HepG2 (cell line): ENCODE measurements at regions not wholly inside any gene's neighbourhood (a gene's known extent, or its start where the extent isn't known, plus 50 kb on each side); places are given as distances from the start of the nearest gene placed in this dataset.

Source experiments
- ATAC-seq: fragments of 200-7000 bp; cut with Tn5 transposase; 3 replicates; pipeline ENCODE4 v1.9.1; 2020; ENCODE audit warnings: mild to moderate bottlenecking, moderate library complexity
- BruUV-seq: library from RNA; stranded (reverse); fragments of 400-500 nt; replicated peaks from 2 replicates; lab custom pipeline; 2021; lab: Mats Ljungman, UMichigan
- CTCF ChIA-PET: fragments of 300-600 bp; formaldehyde crosslinking; extraction: SDS; loops from one replicate; lab custom pipeline; 2021; ENCODE audit warnings: low total read pairs, inconsistent platforms, low intra/inter-chr PET ratio; lab: Yijun Ruan, JAX
- POLR2A ChIA-PET: fragments of 350-600 bp; sonication (Branson Sonifier 250); formaldehyde crosslinking; loops from one replicate; lab custom pipeline; 2020; ENCODE audit warnings: antibody characterized with exemption, inconsistent platforms; lab: Yijun Ruan, JAX
- DNase-seq: peaks from one replicate; pipeline ENCODE4 v3.0.0-alpha.2; 2015; ENCODE audit warnings: low spot score
- FAIRE-seq: peaks from 3 replicates; lab custom pipeline; 2011; peaks lifted over from hg19 to GRCh38; lab: Jason Lieb, UNC
- H2AFZ ChIP-seq: one replicate; pipeline ENCODE4 v1.6.1; 2011; ENCODE audit warnings: low read length, inconsistent platforms
- H3K27ac ChIP-seq: fragments of 300-600 bp; 3 replicates; pipeline ENCODE4 v1.8.0; 2011; ENCODE audit warnings: mixed run types, mild to moderate bottlenecking, mixed read lengths, low read length, inconsistent platforms; ENCODE audit not compliant: insufficient read depth; ENCODE audit errors: extremely low read length
- H3K27me3 ChIP-seq, 2 experiments: fragments of 200-600 bp in 1 of 2; 2 replicates in 1 of 2; 3 replicates in 1 of 2; pipeline versions ENCODE4 v1.6.0 to v1.8.0; 2011; ENCODE audit warnings: low read length in 2 of 2, mild to moderate bottlenecking in 2 of 2, moderate library complexity in 2 of 2, inconsistent platforms in 1 of 2; ENCODE audit not compliant: insufficient read depth in 2 of 2, control insufficient read depth in 1 of 2
- H3K36me3 ChIP-seq, 2 experiments: fragments of 200-600 bp in 1 of 2; replicated peaks in 1 of 2; 2 replicates in 1 of 2; 3 replicates in 1 of 2; pipeline versions ENCODE4 v1.5.1 to v1.8.0; 2011; ENCODE audit warnings: low read length in 2 of 2, inconsistent platforms in 1 of 2; ENCODE audit not compliant: insufficient read depth in 2 of 2, control insufficient read depth in 1 of 2
- H3K4me1 ChIP-seq: 2 replicates; pipeline ENCODE4 v1.5.1; 2012; ENCODE audit warnings: low read length, inconsistent platforms; ENCODE audit not compliant: insufficient read depth
- H3K4me2 ChIP-seq: 2 replicates; pipeline ENCODE4 v1.6.0; 2011; ENCODE audit warnings: low read depth, low read length, inconsistent platforms
- H3K4me3 ChIP-seq, 3 experiments: fragments of 200-600 bp in 1 of 3; sonication (generic), shearing (Covaris generic) in 1 of 3; replicated peaks in 1 of 3; 2 replicates each; pipeline ENCODE4 v1.5.1; 2011 to 2016; ENCODE audit warnings: low read length in 3 of 3, inconsistent platforms in 2 of 3, low read depth in 2 of 3, mild to moderate bottlenecking in 2 of 3, control low read depth in 1 of 3, mixed read lengths in 1 of 3; ENCODE audit not compliant: insufficient read depth in 1 of 3
- H3K79me2 ChIP-seq: one replicate; pipeline ENCODE4 v1.6.1; 2011; ENCODE audit warnings: low read length, inconsistent platforms; ENCODE audit not compliant: insufficient read depth
- H3K9ac ChIP-seq: 2 replicates; pipeline ENCODE4 v1.6.0; 2011; ENCODE audit warnings: mild to moderate bottlenecking, low read depth, low read length, inconsistent platforms; ENCODE audit not compliant: insufficient read depth
- H3K9me3 ChIP-seq: 2 replicates; pipeline ENCODE4 v1.5.1; 2012; ENCODE audit warnings: mild to moderate bottlenecking, low read length
- H4K20me1 ChIP-seq: 2 replicates; pipeline ENCODE4 v1.6.0; 2011; ENCODE audit warnings: inconsistent platforms, mild to moderate bottlenecking, low read length, moderate library complexity; ENCODE audit not compliant: insufficient read depth
- CSRNP1 ChIP-seq: sonication (generic); formaldehyde crosslinking; IDR thresholded peaks from 2 replicates; pipeline ENCODE4 v1.8.1; 2023; ENCODE audit warnings: mild to moderate bottlenecking, missing genetic modification reagents
- JUN ChIP-seq: sonication (generic); formaldehyde crosslinking; IDR thresholded peaks from 2 replicates; pipeline ENCODE4 v1.4.0; 2020; ENCODE audit warnings: mild to moderate bottlenecking, missing genetic modification reagents
- MAFF ChIP-seq: IDR thresholded peaks from 2 replicates; pipeline ENCODE4 v1.6.1; 2011; ENCODE audit warnings: low read depth, low read length, improper control_type of control experiment
- MAFK ChIP-seq, 2 experiments: IDR thresholded peaks in 1 of 2; conservative IDR thresholded peaks in 1 of 2; 2 replicates each; pipeline ENCODE4 v1.6.1; 2011; ENCODE audit warnings: improper control_type of control experiment in 2 of 2, low read length in 2 of 2
- NCOA5 ChIP-seq: sonication (generic); formaldehyde crosslinking; IDR thresholded peaks from 2 replicates; pipeline ENCODE4 v1.4.0; 2020; ENCODE audit warnings: missing genetic modification reagents
- PCBP2 ChIP-seq: fragments of 200-400 bp; formaldehyde crosslinking; optimal IDR thresholded peaks from 2 replicates; pipeline ENCODE3; 2018; ENCODE audit warnings: low read length, low read depth; ENCODE audit not compliant: poor library complexity, severe bottlenecking
- PHF5A ChIP-seq: IDR thresholded peaks from one replicate; pipeline ENCODE4 v1.6.1; 2018; ENCODE audit warnings: low read depth, missing genetic modification reagents; ENCODE audit not compliant: unreplicated experiment
- ZNF121 ChIP-seq: sonication (generic); formaldehyde crosslinking; IDR thresholded peaks from 2 replicates; pipeline ENCODE4 v1.5.0; 2020; ENCODE audit warnings: mild to moderate bottlenecking, missing genetic modification reagents
- ZNF850 ChIP-seq: sonication (generic); formaldehyde crosslinking; conservative IDR thresholded peaks from 2 replicates; pipeline ENCODE4 v1.9.0; 2021; ENCODE audit warnings: mild to moderate bottlenecking, missing genetic modification reagents
- WGBS: methylation state at CpG from one replicate; pipeline ENCODE4 v1.1.6; 2017; ENCODE audit warnings: low lambda C conversion rate; 5-methylcytosine and 5-hydroxymethylcytosine counted together
- in situ Hi-C: cut with HindIII; loops from 2 replicates; pipeline ENCODE4 v1.10.0; 2017; ENCODE audit warnings: low pct_unique_long_range_greater_than_20kb; ENCODE audit not compliant: extremely low pct_ligation_motif_present
- intact Hi-C: fragments of 100-400 bp; cut with micrococcal nuclease; formaldehyde crosslinking; loops from one replicate; pipeline ENCODE4 v1.10.0; 2022; ENCODE audit not compliant: unreplicated experiment

GRCh38 chr3:73321286-73321999 lies 260.0 kb downstream of the EBLN2 start:
- intact Hi-C loops = no loop called here
- H3K4me2 ChIP-seq = no peak overlapping the region
- H3K79me2 ChIP-seq = no peaks in the 10 kb centered on the region
- no peaks in the 10 kb centered on the region for H3K9me3 ChIP-seq
- no peak overlapping the region for H3K4me3 ChIP-seq
- peak; percentile 25 to 69; a peak in 2 of 4 replicates for TF ChIP-seq MAFK (conservative IDR thresholded peaks at IDR 0.05 in 1 of 2, IDR thresholded peaks at IDR 0.05 in 1 of 2; ENCODE audit: low read length in 2 of 2)
- TF ChIP-seq JUN (CRISPR knock-in tag) = no peak
- no peaks in the 10 kb centered on the region for H3K4me1 ChIP-seq
- H2AFZ ChIP-seq = no peak overlapping the region
- H3K27me3 ChIP-seq = no peaks in the 10 kb centered on the region
- no TSS peak for BruUV-seq
- DNase-seq (no peak), ATAC-seq (no peak), FAIRE-seq (no peak)
- no peak overlapping the region for H3K27ac ChIP-seq
- H3K9ac ChIP-seq = no peak overlapping the region
- 19% methylated on average over 8 of the region's 8 CpGs for WGBS
- in situ Hi-C loops = no loop called here
- no peaks in the 10 kb centered on the region for H4K20me1 ChIP-seq
- ChIA-PET POLR2A (no interaction called here), CTCF (no interaction called here)
- no peaks in the 10 kb centered on the region for H3K36me3 ChIP-seq

DNA sequence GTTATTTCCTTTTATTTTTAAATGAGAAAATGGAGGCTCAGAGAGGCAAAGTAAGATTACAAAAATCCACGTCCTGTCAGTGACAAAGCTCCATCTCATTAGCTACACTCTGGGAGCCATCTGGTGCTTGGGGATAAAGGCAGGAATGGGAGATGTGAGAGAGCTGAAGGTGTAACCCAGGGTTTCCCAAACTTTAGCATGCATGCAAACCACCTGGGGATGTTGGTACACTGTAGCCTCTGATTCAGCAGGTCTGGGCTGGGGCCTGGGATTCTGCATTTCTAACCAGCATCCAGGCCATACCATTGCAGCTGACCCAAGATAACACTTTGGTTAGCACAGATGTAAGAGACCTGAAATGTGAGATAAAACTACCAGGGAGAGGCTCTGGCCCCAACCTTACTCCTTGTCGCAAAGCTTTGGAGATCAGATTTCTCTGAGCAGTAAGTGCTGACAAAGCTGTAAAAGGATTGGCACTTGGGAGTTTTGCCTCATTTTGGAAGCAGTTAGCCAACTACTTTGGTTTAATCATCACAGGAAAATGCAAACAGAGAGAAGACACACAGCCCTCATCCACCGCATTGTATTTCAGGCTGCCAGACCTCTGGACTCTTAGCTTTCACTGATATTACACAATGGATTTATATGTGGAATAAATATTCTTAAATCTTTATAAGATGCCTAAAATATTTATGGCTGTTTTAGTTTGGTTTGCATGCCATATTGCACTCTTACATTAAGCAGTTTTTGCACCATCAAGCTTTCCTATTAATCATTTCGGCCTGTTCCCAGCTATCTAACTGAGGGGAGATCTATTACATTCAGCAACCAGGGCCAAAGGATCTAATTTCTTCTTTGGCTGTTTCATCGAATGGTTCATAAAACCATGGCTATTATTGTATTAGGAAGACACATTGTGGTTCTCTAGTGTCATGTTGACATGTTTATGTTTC lies 263.0 kb downstream of the EBLN2 start:
- in situ Hi-C loops (no loop called here), intact Hi-C loops (no loop called here)
- no peak for DNase-seq
- H4K20me1 ChIP-seq = no peaks in the 10 kb centered on the region
- H3K9me3 ChIP-seq = no peaks in the 10 kb centered on the region
- CTCF ChIA-PET = no interaction called here
- TF ChIP-seq CSRNP1 (CRISPR knock-in tag) (no peak), MAFF (peak; percentile 45; the same call in 1 of the 2 replicates), ZNF850 (CRISPR knock-in tag) (no peak), MAFK (conservative IDR thresholded peaks at IDR 0.05 in 1 of 2, IDR thresholded peaks at IDR 0.05 in 1 of 2; ENCODE audit: low read length in 2 of 2) (peak; percentile 35 to 69; a peak in 2 of 4 replicates), PCBP2 (no peak), ZNF121 (CRISPR knock-in tag) (no peak), PHF5A (CRISPR knock-in tag) (no peak), NCOA5 (CRISPR knock-in tag) (no peak)
- TF ChIP-seq, all 625 proteins: peak for 2
- Histone ChIP-seq H3K4me1 (no peaks in the 10 kb centered on the region), H2AFZ (no peak overlapping the region), H3K9ac (no peak overlapping the region), H3K4me2 (no peak overlapping the region), H3K27ac (no peak overlapping the region), H3K4me3 (no peak overlapping the region), H3K27me3 (no peaks in the 10 kb centered on the region; a peak in 1 of 5 replicates), H3K36me3 (no peaks in the 10 kb centered on the region), H3K79me2 (no peaks in the 10 kb centered on the region)
- no TSS peak for BruUV-seq
- POLR2A ChIA-PET = no interaction called here
- FAIRE-seq (no peak), ATAC-seq (no peak)
- 8% methylated on average over 5 of the region's 5 CpGs for WGBS
